Breast epithelium (tissue), 4 donors: ENCODE measurements at regions not wholly inside any gene's neighbourhood (a gene's known extent, or its start where the extent isn't known, plus 50 kb on each side); places are given as distances from the start of the nearest gene placed in this dataset.
"Not testable (repeated sequence)": the region's sequence is repeated elsewhere in the genome, so short reads cannot be mapped to it uniquely, and the experiment has no call there.

Experiments used
- DNase-seq, 2 donors: peaks; one replicate each; pipeline ENCODE4 v3.0.0-alpha.2; 2019; ENCODE audit warnings: low spot score in 2 of 2
- H3K27ac ChIP-seq, 2 donors: fragments of 200-600 bp; sonication (generic) in 1 of 2; one replicate each; pipeline ENCODE4 v1.5.1; 2016 to 2019; ENCODE audit warnings: mild to moderate bottlenecking in 1 of 2
- H3K27me3 ChIP-seq, 2 donors: fragments of 200-600 bp; sonication (generic) in 1 of 2; one replicate each; pipeline versions ENCODE4 v1.5.1 to v1.6.0; 2017 to 2019; ENCODE audit warnings: control low read depth in 1 of 2, mild to moderate bottlenecking in 1 of 2
- H3K36me3 ChIP-seq: fragments of 200-600 bp; one replicate; pipeline ENCODE4 v1.5.1; 2019
- H3K4me1 ChIP-seq, 2 donors: fragments of 200-600 bp; sonication (generic); one replicate each; pipeline ENCODE4 v1.5.1; 2016 to 2019; ENCODE audit warnings: control low read depth in 1 of 2
- H3K4me3 ChIP-seq, 3 donors: fragments of 200-600 bp; sonication (generic); 1 replicate in 2 of 3; 2 replicates in 1 of 3; pipeline ENCODE4 v1.5.1; 2016 to 2019; ENCODE audit warnings: mild to moderate bottlenecking in 3 of 3, moderate library complexity in 2 of 3
- H3K9me3 ChIP-seq, 2 donors: fragments of 200-600 bp; sonication (generic) in 1 of 2; one replicate each; pipeline ENCODE4 v1.5.1; 2016 to 2019; ENCODE audit warnings: control low read depth in 1 of 2
- POLR2A ChIP-seq: fragments of 450-650 bp; IDR thresholded peaks from one replicate; pipeline ENCODE4 v1.6.1; 2016; ENCODE audit warnings: antibody characterized with exemption, mild to moderate bottlenecking, moderate library complexity
- POLR2AphosphoS5 ChIP-seq, 3 donors: sonication (generic); formaldehyde crosslinking; IDR thresholded peaks; one replicate each; pipeline ENCODE4 v1.6.1; 2017; ENCODE audit warnings: antibody characterized with exemption in 3 of 3
- intact Hi-C: fragments of 100-400 bp; cut with DNase I; formaldehyde crosslinking; loops from one replicate; pipeline ENCODE4 v1.15.1; 2023; ENCODE audit warnings: low total_unique reads
- TF ChIP-seq, protein P1 (sequence below), 3 donors: fragments of 450-650 bp; IDR thresholded peaks; one replicate each; pipeline ENCODE4 v1.5.1; 2016 to 2017; ENCODE audit warnings: antibody characterized with exemption in 3 of 3, mild to moderate bottlenecking in 3 of 3, moderate library complexity in 3 of 3

DNA sequence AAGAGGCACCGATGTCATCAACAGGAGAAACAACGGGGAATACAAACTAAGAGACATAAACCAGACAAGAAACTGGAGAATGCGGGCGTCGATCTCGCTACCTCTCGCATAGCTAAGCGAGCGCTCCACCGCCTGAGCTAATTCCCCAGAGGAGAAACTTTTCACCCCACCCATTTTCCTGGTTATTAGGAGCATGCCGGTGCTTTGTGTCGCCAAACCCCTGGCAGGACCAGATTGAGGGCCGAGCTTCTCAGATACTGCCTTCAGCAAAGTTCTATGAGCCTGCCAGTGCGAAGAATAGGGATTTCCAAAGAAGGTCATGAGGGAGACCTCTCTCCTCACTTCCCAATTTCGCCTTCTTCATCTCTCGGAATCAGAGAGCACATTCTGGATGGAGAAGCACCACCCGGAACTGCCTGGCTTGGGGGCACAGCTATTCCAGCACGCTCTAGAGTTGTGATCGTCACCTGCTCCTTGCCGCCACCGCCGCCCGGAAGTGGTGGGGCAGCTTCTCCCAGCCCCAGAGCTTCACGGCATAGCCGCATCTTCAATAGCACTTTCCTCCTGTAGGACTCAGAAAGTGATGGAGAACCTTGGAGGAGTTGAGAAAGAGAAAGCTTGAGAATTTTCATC is 89.7 kb upstream of the ZNF322 start:
- intact Hi-C loops, H3K4me1 ChIP-seq, H3K36me3 ChIP-seq, H3K4me3 ChIP-seq, H3K9me3 ChIP-seq, DNase-seq, H3K27ac ChIP-seq: not testable (repeated sequence)
- peaks cover 0 to 19% of the 10 kb centered on the region in 2 donors for H3K27me3 ChIP-seq

DNA sequence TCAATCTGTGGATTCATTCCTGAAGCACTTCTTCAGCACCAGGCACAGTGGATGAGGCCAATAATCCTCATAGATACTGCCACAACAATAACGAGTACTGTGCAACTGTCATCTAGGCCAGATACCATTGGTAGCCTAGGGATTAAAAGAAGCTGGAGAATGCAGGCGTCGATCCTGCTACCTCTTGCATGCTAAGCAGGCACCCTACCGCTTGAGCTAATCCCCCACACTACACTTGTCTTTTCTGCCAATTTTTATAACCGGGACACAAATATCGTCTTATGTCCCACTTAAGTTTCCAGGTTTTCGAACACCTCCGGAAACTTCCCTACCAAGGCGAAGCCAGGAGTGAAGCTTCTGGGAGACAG is 90.2 kb upstream of the ZNF322 start:
- H3K27me3 ChIP-seq, result peaks cover 0 to 16% of the 10 kb centered on the region in 2 donors
- H3K9me3 ChIP-seq, DNase-seq, H3K4me3 ChIP-seq, H3K27ac ChIP-seq, intact Hi-C loops, H3K4me1 ChIP-seq, H3K36me3 ChIP-seq: not testable (repeated sequence)

DNA sequence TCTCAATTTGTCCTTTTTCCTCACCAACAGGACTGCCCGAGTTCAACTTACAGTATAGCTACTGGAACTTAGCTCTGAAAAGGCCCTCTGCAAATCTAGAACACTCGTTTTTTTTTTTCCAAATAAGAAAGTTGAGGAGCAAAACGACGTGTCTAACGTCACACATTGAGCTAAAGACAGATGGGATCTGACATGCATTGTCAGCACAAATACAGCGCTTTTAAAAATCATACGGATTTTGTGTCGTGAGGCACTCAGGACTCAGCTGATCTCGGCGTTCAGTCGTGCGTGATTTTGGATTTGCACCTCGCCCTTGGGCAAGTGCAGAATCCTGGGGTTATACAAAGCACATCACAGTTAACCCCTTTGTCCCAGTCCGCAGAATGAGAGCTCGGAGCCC is 94.7 kb upstream of the ZNF322 start:
- no peak overlapping the region for H3K27ac ChIP-seq
- H3K4me3 ChIP-seq, result no peak overlapping the region
- H3K4me1 ChIP-seq, result no peaks in the 10 kb centered on the region
- no peak for DNase-seq
- no peaks in the 10 kb centered on the region for H3K9me3 ChIP-seq
- TF ChIP-seq POLR2A, result no peak
- TF ChIP-seq, protein P1, sequence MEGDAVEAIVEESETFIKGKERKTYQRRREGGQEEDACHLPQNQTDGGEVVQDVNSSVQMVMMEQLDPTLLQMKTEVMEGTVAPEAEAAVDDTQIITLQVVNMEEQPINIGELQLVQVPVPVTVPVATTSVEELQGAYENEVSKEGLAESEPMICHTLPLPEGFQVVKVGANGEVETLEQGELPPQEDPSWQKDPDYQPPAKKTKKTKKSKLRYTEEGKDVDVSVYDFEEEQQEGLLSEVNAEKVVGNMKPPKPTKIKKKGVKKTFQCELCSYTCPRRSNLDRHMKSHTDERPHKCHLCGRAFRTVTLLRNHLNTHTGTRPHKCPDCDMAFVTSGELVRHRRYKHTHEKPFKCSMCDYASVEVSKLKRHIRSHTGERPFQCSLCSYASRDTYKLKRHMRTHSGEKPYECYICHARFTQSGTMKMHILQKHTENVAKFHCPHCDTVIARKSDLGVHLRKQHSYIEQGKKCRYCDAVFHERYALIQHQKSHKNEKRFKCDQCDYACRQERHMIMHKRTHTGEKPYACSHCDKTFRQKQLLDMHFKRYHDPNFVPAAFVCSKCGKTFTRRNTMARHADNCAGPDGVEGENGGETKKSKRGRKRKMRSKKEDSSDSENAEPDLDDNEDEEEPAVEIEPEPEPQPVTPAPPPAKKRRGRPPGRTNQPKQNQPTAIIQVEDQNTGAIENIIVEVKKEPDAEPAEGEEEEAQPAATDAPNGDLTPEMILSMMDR (IDR thresholded peaks at IDR 0.05), result no peak
- no peak for TF ChIP-seq POLR2AphosphoS5 (IDR thresholded peaks at IDR 0.05)
- H3K36me3 ChIP-seq, result no peaks in the 10 kb centered on the region
- no peaks in the 10 kb centered on the region for H3K27me3 ChIP-seq
- intact Hi-C loops, result no loop called here

DNA sequence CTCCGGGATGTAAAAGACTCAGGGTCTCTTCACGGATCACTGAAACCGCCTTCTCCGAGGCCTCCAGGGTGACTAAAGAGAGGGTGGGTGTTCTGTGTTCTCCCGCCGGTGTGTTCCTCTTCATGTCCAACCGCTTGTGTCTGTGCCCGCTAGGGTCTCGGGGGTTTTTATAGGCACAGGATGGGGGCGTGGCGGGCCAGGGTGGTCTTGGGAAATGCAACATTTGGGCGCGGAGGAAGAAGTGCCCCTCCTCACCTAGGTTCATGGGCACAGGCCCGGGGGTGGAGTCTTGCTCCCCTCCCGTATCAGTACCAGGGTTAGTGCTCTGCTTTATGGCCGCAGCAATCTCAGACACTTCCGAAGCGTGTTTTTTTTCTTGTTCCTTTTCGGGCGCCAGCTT is 95.3 kb upstream of the ZNF322 start:
- H3K4me3 ChIP-seq, intact Hi-C loops, H3K9me3 ChIP-seq, H3K4me1 ChIP-seq, H3K36me3 ChIP-seq, H3K27ac ChIP-seq, DNase-seq, H3K27me3 ChIP-seq: not testable (repeated sequence)

DNA sequence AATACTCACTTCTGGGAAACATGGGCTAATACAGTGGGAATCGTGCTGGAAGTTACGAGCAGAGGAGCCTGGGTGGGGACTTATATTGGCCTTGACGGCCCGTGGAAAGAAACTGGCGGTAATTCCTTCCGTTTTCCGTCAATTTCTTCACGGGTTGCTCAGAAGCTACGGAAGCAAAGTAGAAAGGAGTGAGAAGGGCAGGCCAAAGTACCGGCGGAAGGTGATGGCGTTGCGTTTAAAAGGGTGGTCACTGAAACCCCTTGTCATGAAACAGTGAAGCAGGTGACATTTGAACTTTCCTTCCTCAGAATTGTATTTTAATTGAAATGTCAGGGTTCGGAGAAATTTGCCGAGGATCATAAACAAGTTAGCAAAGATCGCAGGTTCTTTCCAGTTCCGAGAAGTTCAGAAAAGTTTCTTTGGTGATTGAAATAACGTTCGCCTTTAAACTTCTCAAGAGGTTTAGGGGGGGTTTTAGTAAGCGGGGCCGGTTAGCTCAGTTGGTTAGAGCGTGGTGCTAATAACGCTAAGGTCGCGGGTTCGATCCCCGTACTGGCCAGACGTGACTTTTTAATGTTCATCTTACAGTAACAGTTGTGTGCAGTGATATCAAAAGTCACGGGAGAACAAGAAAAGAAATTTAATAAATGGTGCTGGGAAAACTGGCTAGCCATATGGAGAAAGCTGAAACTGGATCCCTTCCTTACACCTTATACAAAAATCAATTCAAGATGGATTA is 96.7 kb upstream of the ZNF322 start:
- H3K9me3 ChIP-seq, H3K27me3 ChIP-seq, H3K36me3 ChIP-seq, H3K27ac ChIP-seq, H3K4me1 ChIP-seq, DNase-seq, intact Hi-C loops, H3K4me3 ChIP-seq: not testable (repeated sequence)

DNA sequence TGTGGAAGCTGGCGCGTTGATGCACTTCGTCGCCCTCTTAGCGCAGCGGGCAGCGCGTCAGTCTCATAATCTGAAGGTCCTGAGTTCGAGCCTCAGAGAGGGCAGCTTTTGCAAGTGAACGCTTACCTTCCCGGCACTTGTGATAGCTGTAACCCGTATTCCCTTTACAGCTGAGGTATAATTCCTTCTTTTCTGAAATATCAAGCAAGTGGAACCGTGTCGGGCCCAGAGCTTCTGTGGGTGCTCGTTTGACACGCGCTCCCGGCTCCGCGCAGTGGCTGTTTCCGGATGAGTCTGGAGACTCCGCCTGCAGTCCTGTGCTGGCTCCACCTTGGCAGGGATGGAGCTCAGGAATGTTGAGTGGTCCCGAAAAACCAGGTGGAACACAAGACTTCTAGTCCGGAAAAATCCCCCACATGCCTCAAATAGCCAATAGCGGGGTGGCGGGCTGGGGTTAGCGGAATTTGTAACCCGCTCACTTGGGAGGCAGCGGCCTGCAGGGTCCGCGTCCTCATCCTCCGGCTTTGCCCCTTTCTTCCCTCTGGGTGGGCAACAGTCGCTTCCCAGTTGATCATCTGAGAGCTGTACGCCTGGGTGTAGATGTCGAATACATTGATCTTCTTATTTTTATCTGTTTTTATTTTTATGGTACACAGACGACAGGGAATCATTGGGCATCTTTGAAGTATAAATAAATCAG is 106.8 kb upstream of the ZNF322 start:
- intact Hi-C loops, DNase-seq, H3K27ac ChIP-seq, H3K27me3 ChIP-seq, H3K4me1 ChIP-seq, H3K4me3 ChIP-seq, H3K9me3 ChIP-seq, H3K36me3 ChIP-seq: not testable (repeated sequence)

DNA sequence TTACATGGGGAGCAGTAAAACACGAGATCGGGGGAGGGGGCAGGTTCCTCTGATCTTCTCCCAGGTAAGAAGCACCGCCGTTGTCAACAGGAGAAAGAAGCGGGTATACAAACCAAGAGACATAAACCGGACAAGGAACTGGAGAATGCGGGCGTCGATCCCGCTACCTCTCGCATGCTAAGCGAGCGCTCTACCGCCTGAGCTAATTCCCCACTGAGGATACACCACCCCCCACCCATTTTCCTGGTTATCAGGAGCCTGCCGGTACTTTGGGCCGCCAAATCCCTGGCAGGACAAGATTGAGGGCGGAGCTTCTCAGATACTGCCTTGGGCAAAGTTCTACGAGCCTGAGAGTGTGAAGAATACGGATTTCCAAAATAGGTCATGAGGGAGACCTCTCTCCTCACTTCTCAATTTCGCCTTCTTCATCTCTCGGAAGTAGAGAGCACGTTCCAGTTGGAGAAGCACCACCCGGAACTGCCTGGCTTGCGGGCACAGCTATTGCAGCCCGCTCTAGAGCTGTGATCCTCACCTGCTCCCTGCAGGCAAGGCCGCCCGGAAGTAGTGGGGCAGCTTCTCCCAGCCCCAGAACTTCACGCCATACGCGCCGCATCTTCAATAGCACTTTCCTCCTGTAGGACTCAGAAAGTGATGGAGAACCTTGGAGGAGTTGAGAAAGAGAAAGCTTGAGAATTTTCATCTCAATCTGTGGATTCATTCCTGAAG is 111.6 kb upstream of the ZNF322 start:
- H3K36me3 ChIP-seq, intact Hi-C loops, DNase-seq: not testable (repeated sequence)

DNA sequence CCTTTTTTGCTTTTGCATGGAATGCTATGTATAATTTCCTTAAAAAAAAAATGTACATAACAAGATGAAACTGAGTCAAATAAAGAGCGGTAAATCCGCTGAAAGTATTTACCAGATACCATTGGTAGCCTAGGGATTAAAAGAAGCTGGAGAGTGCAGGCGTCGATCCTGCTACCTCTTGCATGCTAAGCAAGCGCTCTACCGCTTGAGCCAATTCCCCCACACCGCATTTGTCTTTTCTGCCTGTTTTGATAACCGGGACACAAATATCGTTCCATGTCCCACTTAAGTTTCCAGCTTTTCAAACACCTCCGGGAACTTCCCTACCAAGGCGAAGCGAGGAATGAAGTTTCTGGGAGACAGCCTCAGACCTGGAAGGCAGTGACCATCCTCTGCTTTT is 113.9 kb upstream of the ZNF322 start:
- H3K4me1 ChIP-seq, H3K27me3 ChIP-seq: not testable (repeated sequence)

More for the DNA sequence above, 111.6 kb upstream of the ZNF322 start:
- H3K27ac ChIP-seq, H3K4me3 ChIP-seq, H3K9me3 ChIP-seq, H3K27me3 ChIP-seq, H3K4me1 ChIP-seq: not testable (repeated sequence)

DNA sequence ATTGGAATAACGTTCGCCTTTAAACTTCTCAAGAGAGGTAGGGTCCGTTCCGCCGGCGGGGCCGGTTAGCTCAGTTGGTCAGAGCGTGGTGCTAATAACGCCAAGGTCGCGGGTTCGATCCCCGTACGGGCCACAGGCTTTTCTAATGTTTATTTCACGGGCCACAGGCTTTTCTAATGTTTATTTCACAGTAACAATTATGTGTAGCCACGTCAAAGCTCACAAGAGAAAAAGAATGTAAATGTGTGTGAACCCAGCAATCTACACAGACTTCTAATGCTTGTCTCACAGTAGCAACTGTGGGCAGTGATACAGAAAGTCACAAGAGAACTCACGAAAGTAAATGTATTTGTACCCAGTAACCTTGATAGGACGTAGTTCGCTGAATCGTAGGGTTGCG is 121.0 kb upstream of the ZNF322 start:
- H3K36me3 ChIP-seq, H3K4me1 ChIP-seq, H3K27me3 ChIP-seq, H3K4me3 ChIP-seq, intact Hi-C loops, DNase-seq, H3K9me3 ChIP-seq, H3K27ac ChIP-seq: not testable (repeated sequence)

More for the DNA sequence above, 113.9 kb upstream of the ZNF322 start:
- H3K4me3 ChIP-seq, DNase-seq, H3K36me3 ChIP-seq, H3K27ac ChIP-seq, H3K9me3 ChIP-seq, intact Hi-C loops: not testable (repeated sequence)

DNA sequence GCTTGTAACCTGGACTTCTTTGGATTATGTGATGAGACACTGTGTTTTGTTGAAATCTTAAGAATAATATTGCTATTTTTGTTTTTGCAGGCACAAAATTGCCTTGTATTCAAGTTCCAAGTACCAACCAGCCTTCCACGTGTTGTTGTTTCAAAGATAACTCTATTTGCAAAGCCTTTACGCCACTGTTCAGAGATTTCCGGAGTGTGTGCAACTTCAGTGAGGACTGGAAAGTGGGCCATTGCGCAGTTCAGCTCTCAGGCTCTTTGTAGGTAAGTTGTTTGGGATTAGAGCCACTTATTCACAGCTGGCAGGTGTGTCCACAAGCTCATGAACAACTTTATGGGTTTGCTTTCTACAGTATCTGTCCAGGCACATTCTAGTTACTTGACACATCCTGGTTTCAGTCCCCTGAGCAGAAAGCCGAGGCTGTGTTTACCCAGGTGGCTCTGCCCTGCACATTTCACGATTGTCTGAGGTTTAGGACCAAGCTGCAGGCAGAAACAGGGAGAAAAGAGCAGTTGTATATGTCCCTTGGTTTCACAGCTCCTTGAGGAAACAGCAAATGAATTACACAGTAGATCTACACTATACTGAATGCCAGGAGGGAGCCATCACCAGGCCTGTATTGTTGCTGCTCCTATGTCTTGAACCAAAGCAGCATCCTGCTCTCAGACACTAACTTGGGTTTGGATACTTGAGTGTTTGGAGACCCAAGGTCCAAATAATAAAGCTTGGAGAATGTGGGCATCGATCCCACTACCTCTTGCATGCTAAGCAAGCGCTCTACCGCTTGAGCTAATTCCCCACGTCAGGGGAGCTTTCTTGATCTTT is 136.1 kb upstream of the ZNF322 start:
- H3K27ac ChIP-seq, H3K4me3 ChIP-seq, H3K36me3 ChIP-seq, DNase-seq, H3K9me3 ChIP-seq, intact Hi-C loops, H3K4me1 ChIP-seq, H3K27me3 ChIP-seq: not testable (repeated sequence)

DNA sequence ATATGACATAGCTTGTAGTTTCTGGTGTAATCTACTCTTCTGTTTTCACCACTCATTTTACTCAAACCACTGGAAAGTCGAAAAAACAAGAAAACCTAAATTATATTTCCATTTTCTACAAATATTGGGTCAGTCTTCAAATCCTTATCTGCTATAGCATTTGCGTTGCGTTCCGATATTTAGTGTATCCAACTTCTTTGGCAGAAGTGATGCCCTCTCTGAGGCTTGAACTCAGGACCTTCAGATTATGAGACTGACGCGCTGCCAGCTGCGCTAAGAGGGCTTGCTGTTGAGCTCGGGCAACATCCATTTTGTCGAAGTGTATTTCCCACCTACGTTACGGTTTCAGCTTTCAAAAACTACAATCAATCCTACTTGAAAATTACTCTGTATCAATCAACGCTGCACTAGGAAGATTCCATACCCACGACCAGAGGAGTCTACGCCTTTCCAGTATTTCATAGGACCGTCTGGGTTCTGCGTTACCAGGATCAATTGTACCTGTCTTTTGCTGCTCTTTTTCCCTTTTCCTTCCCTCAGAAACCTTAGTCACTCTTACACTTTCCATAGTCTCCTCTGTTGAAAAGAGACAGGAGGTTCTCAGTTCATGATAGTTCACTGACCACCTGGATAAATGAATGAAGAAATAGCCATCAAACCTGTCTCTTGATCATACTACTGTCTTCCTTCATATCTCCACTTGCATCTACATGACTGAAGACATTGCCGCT is 140.5 kb upstream of the ZNF322 start:
- H3K27me3 ChIP-seq, H3K4me1 ChIP-seq, H3K4me3 ChIP-seq, DNase-seq, intact Hi-C loops, H3K36me3 ChIP-seq, H3K9me3 ChIP-seq, H3K27ac ChIP-seq: not testable (repeated sequence)
